Dermis blood vessel endothelial cell (primary cell): ENCODE measurements at regions not wholly inside any gene's neighbourhood (a gene's known extent, or its start where the extent isn't known, plus 50 kb on each side); places are given as distances from the start of the nearest gene placed in this dataset.

ENCODE experiments used
- DNase-seq: peaks from one replicate; pipeline ENCODE4 v3.0.0; 2010

GRCh38 chr5:2326601-2327000, 424.9 kb downstream of the IRX2 start:
- DNase-seq: no peak

- DNase-seq: no peak
These were observed 426.7 kb downstream of the IRX2 start for GRCh38 chr5:2324788-2325187.

GRCh38 chr5:2320611-2321010, 430.9 kb downstream of the IRX2 start:
- no peak for DNase-seq

- no peak for DNase-seq
These were observed 433.9 kb downstream of the IRX2 start for GRCh38 chr5:2317540-2317939.

- DNase-seq: no peak
These were observed 429.1 kb upstream of the IRX4 start for GRCh38 chr5:2311851-2312250.

GRCh38 chr5:2310946-2311345, 428.2 kb upstream of the IRX4 start:
- DNase-seq: no peak

GRCh38 chr5:2307631-2308030, 424.9 kb upstream of the IRX4 start:
- DNase-seq: no peak

- no peak for DNase-seq
These were observed 424.0 kb upstream of the IRX4 start for GRCh38 chr5:2306711-2307110.

- DNase-seq: no peak
These were observed 420.8 kb upstream of the IRX4 start for GRCh38 chr5:2303431-2304100.

GRCh38 chr5:2302169-2302568, 419.4 kb upstream of the IRX4 start:
- DNase-seq: no peak

GRCh38 chr5:2300861-2301574, 418.3 kb upstream of the IRX4 start:
- no peak for DNase-seq

- DNase-seq: no peak
These were observed 417.7 kb upstream of the IRX4 start for GRCh38 chr5:2300421-2300820.

- no peak for DNase-seq
These were observed 416.9 kb upstream of the IRX4 start for GRCh38 chr5:2299388-2300220.

GRCh38 chr5:2298781-2299180, 416.1 kb upstream of the IRX4 start:
- no peak for DNase-seq

GRCh38 chr5:2297991-2298390, 415.3 kb upstream of the IRX4 start:
- no peak for DNase-seq

- DNase-seq: no peak
These were observed 412.8 kb upstream of the IRX4 start for GRCh38 chr5:2295476-2295875.

- DNase-seq: no peak
These were observed 411.2 kb upstream of the IRX4 start for GRCh38 chr5:2293906-2294305.

- no peak for DNase-seq
These were observed 408.6 kb upstream of the IRX4 start for GRCh38 chr5:2291146-2291840.

- no peak for DNase-seq
These were observed 406.7 kb upstream of the IRX4 start for GRCh38 chr5:2289380-2289779.

GRCh38 chr5:2288968-2289367, 406.2 kb upstream of the IRX4 start:
- no peak for DNase-seq

GRCh38 chr5:2288466-2288865, 405.7 kb upstream of the IRX4 start:
- DNase-seq: no peak

GRCh38 chr5:2286250-2286649, 403.5 kb upstream of the IRX4 start:
- no peak for DNase-seq

- no peak for DNase-seq
These were observed 402.0 kb upstream of the IRX4 start for GRCh38 chr5:2284678-2285077.
